NCI-H2196 (cell line): ENCODE measurements at regions not wholly inside any gene's neighbourhood (a gene's known extent, or its start where the extent isn't known, plus 50 kb on each side); places are given as distances from the start of the nearest gene placed in this dataset.

Experiments
- DNase-seq: peaks from one replicate; lab custom pipeline; 2025; ENCODE audit not compliant: unreplicated experiment; lab: John Stamatoyannopoulos, UW

DNA sequence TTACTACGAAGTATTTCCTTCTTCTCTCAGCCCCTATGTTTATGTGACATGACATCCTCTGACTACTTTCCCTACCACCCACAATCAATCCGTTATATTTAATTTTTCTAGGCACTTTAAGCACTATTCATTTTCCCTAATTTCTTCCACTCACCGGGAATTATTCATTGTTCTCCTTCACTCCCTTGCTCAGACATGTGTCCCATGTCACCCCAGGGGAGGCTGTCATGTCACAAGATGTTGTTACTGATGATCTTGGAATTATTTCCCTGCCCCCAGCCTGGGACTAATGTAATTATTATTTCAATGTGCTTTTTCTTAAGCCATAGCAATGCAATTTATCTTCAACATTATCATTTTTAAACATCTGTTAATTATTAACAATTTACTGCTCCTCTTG, 317.2 kb downstream of the PHF14 start:
- DNase-seq: no peak

GRCh38 chr7:11294218-11294617, 320.5 kb downstream of the PHF14 start:
- DNase-seq: no peak

- no peak for DNase-seq
Observed at GRCh38 chr7:11294965-11295364, 321.3 kb downstream of the PHF14 start.

DNA sequence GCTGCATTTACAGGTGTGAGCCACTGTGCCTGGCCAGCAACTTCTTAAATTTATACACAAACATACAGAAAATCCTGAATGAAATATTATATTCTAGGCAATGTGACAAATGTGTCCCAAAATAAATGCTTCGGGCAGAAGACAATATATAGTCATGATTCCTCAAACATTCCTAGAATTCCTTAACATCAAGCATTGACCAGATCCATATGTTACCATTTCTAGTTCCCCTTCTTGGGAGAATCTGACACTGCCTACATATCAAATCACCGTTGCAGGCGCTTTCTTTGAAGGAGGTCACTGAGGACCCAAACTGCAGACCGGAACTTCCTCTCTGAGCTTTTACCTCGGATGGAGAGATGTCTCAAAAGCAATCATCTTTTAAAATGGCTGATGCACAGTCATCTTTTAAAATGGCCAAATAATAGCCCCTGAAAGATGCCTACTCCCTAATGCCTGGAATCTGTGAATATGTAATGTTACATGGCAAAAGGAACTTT, 323.5 kb downstream of the PHF14 start:
- DNase-seq: no peak

DNA sequence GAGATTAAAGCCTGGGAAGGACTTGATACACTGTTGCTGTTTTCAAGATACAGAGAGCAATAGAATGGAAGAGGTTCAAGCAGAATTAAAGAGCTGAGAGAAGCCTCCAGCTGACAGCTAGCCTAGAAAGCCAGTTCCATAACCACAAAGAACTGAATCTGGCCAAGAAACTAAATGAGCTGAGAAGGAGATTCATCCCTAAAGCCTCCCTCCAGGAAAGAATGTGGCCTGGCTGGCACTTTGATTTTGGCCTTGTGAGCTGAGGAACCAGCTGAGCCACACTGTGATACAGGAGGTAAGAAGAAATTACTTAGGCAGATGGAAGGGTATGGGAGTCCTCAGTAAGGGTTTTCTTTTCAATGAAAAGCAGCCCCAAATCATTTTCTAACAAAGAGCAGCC, 324.1 kb downstream of the PHF14 start:
- DNase-seq: no peak

DNA sequence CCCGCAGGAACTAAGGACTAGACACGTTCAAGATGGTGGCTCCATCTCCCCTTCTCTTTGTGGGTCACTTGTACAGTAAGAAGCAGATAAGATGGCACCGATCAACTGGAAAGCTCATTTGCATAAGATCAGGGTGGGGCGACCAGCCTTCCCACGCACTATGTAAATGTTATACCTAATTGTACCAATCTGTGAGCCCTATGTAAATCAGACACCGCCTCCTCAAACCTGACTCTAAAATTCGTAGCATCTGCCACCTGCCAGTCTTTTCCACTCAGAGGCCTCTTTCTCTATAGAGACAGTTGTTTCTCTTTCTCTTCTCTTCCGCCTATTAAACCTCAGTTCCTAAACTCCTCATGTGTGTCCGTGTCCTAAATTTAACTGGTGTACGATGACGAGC, 324.5 kb downstream of the PHF14 start:
- no peak for DNase-seq

DNA sequence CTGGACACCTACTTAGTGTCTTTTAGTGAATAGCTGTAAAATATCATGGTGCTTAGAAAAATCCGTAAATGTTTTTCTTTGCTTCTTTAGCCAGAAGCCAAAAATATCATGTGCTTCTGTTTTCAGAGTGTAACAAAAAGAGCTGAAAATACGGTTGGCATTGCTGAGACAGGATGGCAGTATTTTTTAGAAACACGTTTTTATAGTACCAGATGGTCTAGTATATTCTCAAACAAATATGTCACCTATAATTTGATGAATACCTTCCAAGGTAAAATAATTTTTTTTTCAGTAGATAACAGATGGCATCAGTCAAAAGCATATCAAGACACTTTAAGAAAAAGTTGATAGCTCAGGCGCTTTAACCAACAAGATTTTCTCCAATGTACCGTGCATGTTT, 326.6 kb downstream of the PHF14 start:
- no peak for DNase-seq

DNA sequence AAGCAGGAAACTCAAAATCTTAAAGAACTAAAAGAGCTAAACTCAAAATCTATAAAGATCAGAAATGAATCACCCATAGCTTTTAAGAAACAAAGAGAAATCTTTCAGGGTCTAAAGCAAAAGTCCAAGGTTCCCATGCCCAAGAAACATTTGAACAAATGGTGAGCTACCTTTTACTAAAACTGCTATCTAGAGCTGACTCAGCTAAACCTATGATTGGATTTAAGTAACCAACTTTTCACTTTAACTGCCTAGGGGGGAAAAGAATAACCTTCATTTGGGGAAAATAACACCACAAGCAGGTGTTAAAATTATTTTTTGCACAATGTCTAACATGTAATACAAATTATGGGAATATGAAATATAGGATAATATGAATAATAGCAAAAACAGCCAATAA, 328.4 kb downstream of the PHF14 start:
- DNase-seq: no peak

GRCh38 chr7:11313801-11314200, 340.1 kb downstream of the PHF14 start:
- DNase-seq: no peak

DNA sequence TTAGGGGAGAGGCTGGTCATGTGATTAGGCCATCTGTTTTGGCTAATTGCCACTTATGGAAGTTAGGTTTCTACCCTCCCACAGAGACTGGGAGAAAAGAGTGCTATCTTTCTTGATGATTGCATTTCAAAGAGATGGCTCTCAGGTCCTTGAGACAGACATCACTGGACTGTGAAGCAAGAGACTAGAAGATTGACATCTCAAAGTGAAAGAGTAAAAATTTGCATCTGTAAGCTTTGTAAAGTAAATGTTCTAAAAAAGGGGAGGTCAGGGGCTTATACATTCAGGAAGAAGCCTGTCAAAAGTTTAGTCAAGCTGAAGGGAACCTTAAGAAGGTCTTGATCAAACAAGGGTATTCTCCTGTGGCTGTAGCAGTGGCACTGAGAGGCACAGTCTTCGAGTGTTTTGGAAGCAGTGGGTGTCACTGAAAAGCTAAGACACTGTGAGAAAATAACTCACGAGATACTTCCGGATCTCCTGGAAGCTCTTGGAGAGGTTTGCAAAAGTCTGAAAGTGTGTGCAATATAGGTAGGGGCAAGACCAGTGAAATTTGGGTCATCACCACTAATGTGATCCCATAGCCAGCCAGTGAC, 342.1 kb downstream of the PHF14 start:
- no peak for DNase-seq

DNA sequence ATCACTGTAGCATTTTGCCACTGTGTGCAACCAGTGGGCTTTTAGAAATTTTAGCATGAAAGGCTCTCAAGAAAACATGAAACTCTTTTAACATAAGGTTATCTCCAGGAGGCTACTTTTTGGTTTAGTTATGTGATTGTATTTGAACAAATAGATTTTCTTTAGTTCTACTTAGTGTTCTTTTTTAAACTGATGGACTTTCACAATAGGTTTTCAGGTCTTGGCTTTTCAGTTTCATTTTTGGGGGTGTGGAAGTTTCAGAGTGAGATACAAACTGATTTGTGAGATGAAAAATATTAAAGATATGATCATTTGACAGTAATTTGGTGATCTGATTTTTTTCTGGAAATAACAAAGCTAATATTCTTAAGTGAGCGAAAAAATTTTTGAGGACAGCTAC, 344.1 kb downstream of the PHF14 start:
- no peak for DNase-seq

- no peak for DNase-seq
Observed at GRCh38 chr7:11319491-11320274, 346.0 kb downstream of the PHF14 start.
